ENCODE measurements at regions not wholly inside any gene's neighbourhood (a gene's known extent, or its start where the extent isn't known, plus 50 kb on each side); places are given as distances from the start of the nearest gene placed in this dataset.

GRCh38 chr18:30644158-30644557, 398.4 kb downstream of the DSC3 start:
- no peak for TF ChIP-seq CTCF (IDR thresholded peaks at IDR 0.05; ENCODE audit: low read depth, low read length)
- DNase-seq (ENCODE audit: extremely low read depth, low read depth) = no peak

GRCh38 chr18:30639361-30639760, 403.2 kb downstream of the DSC3 start:
- TF ChIP-seq CTCF (IDR thresholded peaks at IDR 0.05; ENCODE audit: low read depth, low read length) = no peak
- DNase-seq (ENCODE audit: extremely low read depth, low read depth) = no peak

GRCh38 chr18:30634249-30634648, 408.3 kb downstream of the DSC3 start:
- no peak for DNase-seq (ENCODE audit: extremely low read depth, low read depth)
- no peak for TF ChIP-seq CTCF (IDR thresholded peaks at IDR 0.05; ENCODE audit: low read depth, low read length)

- TF ChIP-seq CTCF (IDR thresholded peaks at IDR 0.05; ENCODE audit: low read depth, low read length) = no peak
- no peak for DNase-seq (ENCODE audit: extremely low read depth, low read depth)
Observed at GRCh38 chr18:30632071-30632698, 410.4 kb downstream of the DSC3 start.

- no peak for DNase-seq (ENCODE audit: extremely low read depth, low read depth)
- TF ChIP-seq CTCF (IDR thresholded peaks at IDR 0.05; ENCODE audit: low read depth, low read length) = no peak
Observed at GRCh38 chr18:30625961-30626360, 416.6 kb downstream of the DSC3 start.

GRCh38 chr18:30623401-30624065, 419.0 kb downstream of the DSC3 start:
- TF ChIP-seq CTCF (IDR thresholded peaks at IDR 0.05; ENCODE audit: low read depth, low read length) = no peak
- DNase-seq (ENCODE audit: extremely low read depth, low read depth) = no peak

- no peak for DNase-seq (ENCODE audit: extremely low read depth, low read depth)
Observed at GRCh38 chr18:30622635-30623034, 419.9 kb downstream of the DSC3 start.

More at GRCh38 chr18:30622635-30623034, 419.9 kb downstream of the DSC3 start:
- no peak for TF ChIP-seq CTCF (IDR thresholded peaks at IDR 0.05; ENCODE audit: low read depth, low read length)
